HCT116 (cell line): ENCODE measurements at regions not wholly inside any gene's neighbourhood (a gene's known extent, or its start where the extent isn't known, plus 50 kb on each side); places are given as distances from the start of the nearest gene placed in this dataset.

Experiments used
- ATAC-seq: fragments of 200-7000 bp; cut with Tn5 transposase; 2 replicates; pipeline ENCODE4 v1.9.1; 2020; ENCODE audit warnings: mild to moderate bottlenecking, moderate library complexity
- BruUV-seq: library from RNA; stranded (reverse); fragments of 400-500 nt; replicated peaks from 2 replicates; lab custom pipeline; 2021; lab: Mats Ljungman, UMichigan
- CTCF ChIA-PET: fragments of 300-600 bp; sonication (Branson Sonifier 250); formaldehyde crosslinking; loops from one replicate; lab custom pipeline; 2021; ENCODE audit warnings: antibody characterized with exemption; lab: Charles Lee
- POLR2A ChIA-PET: fragments of 300-600, 350-600 bp; sonication (Branson Sonifier 250); formaldehyde crosslinking; loops from one replicate; lab custom pipeline; 2021; ENCODE audit warnings: antibody characterized with exemption; lab: Charles Lee
- RAD21 ChIA-PET, 2 experiments: fragments of 300-600 bp; sonication (Branson Sonifier 250); formaldehyde crosslinking; loops; one replicate each; lab custom pipeline; 2023; ENCODE audit warnings: low total read pairs in 2 of 2; ENCODE audit not compliant: uncharacterized antibody in 2 of 2, unreplicated experiment in 2 of 2, low non-redundant PET in 1 of 2; lab: Charles Lee
- DNase-seq: peaks from one replicate; pipeline ENCODE4 v3.0.0-alpha.2; 2010; ENCODE audit warnings: low read depth, low spot score
- H2AFZ ChIP-seq: fragments of 200-600 bp; shearing (Covaris generic), sonication (generic); 2 replicates; pipeline ENCODE4 v1.6.1; 2017; ENCODE audit warnings: low read depth, mixed run types, mixed read lengths, antibody characterized with exemption, low read length; ENCODE audit not compliant: poor library complexity, severe bottlenecking
- H3K27ac ChIP-seq: 2 replicates; pipeline ENCODE4 v1.5.1; 2012; ENCODE audit warnings: low read depth, low read length
- H3K27me3 ChIP-seq: fragments of 200-600 bp; sonication (generic); 2 replicates; pipeline ENCODE4 v1.6.1; 2016; ENCODE audit warnings: mixed run types, low read length, mixed read lengths; ENCODE audit not compliant: insufficient read depth
- H3K36me3 ChIP-seq, 2 experiments: fragments of 200-500 bp in 1 of 2; fragments of 200-600 bp in 1 of 2; sonication (Bioruptor generic) in 1 of 2; sonication (generic) in 1 of 2; 2 replicates each; pipeline versions ENCODE4 v1.5.1 to v1.6.1; 2014 to 2016; ENCODE audit warnings: low read length in 2 of 2, inconsistent platforms in 1 of 2, mixed read lengths in 1 of 2, mixed run types in 1 of 2; ENCODE audit not compliant: insufficient read depth in 2 of 2, control insufficient read depth in 1 of 2
- H3K4me1 ChIP-seq, 2 experiments: fragments of 200-600 bp in 1 of 2; sonication (generic) in 1 of 2; 2 replicates each; pipeline versions ENCODE4 v1.5.1 to v1.6.1; 2012 to 2017; ENCODE audit warnings: low read length in 2 of 2, inconsistent platforms in 1 of 2, mild to moderate bottlenecking in 1 of 2, mixed read lengths in 1 of 2, mixed run types in 1 of 2, moderate library complexity in 1 of 2; ENCODE audit not compliant: insufficient read depth in 2 of 2, control insufficient read depth in 1 of 2
- H3K4me2 ChIP-seq: fragments of 200-600 bp; sonication (generic); 2 replicates; pipeline ENCODE4 v1.6.1; 2017; ENCODE audit warnings: mixed run types, low read length, mixed read lengths
- H3K4me3 ChIP-seq, 2 experiments: fragments of 200-600 bp in 1 of 2; sonication (generic) in 1 of 2; replicated peaks in 1 of 2; 2 replicates each; pipeline ENCODE4 v1.5.1; 2011 to 2016; ENCODE audit warnings: low read length in 2 of 2, control low read depth in 1 of 2, low read depth in 1 of 2, mild to moderate bottlenecking in 1 of 2, mixed read lengths in 1 of 2, mixed run types in 1 of 2
- H3K79me2 ChIP-seq: fragments of 200-600 bp; sonication (generic); 2 replicates; pipeline ENCODE4 v1.6.1; 2017; ENCODE audit warnings: mild to moderate bottlenecking, mixed run types, low read length, moderate library complexity, mixed read lengths; ENCODE audit not compliant: insufficient read depth
- H3K9ac ChIP-seq: fragments of 200-600 bp; sonication (generic); 2 replicates; pipeline ENCODE4 v1.6.1; 2016; ENCODE audit warnings: low read length, mixed read lengths
- H3K9me2 ChIP-seq: fragments of 200-600 bp; sonication (generic), shearing (Covaris generic); 2 replicates; pipeline ENCODE4 v1.6.1; 2017; ENCODE audit warnings: mixed run types, mild to moderate bottlenecking, moderate library complexity; ENCODE audit not compliant: insufficient read depth
- H3K9me3 ChIP-seq, 2 experiments: fragments of 200-500 bp in 1 of 2; fragments of 200-600 bp in 1 of 2; sonication (Bioruptor generic) in 1 of 2; sonication (generic) in 1 of 2; 2 replicates each; pipeline ENCODE4 v1.6.1; 2014 to 2017; ENCODE audit warnings: low read length in 2 of 2, mixed read lengths in 2 of 2, inconsistent platforms in 1 of 2, low read depth in 1 of 2, mild to moderate bottlenecking in 1 of 2, mixed run types in 1 of 2, moderate library complexity in 1 of 2; ENCODE audit not compliant: control insufficient read depth in 1 of 2, insufficient read depth in 1 of 2
- H4K20me1 ChIP-seq: fragments of 200-600 bp; sonication (generic), shearing (Covaris generic); 2 replicates; pipeline ENCODE4 v1.6.1; 2017; ENCODE audit warnings: mixed run types, mild to moderate bottlenecking, moderate library complexity; ENCODE audit not compliant: insufficient read depth
- EGR1 ChIP-seq: IDR thresholded peaks from 2 replicates; pipeline ENCODE4 v1.6.1; 2012; ENCODE audit warnings: low read depth
- ELF1 ChIP-seq: IDR thresholded peaks from 2 replicates; pipeline ENCODE4 v1.6.1; 2012; ENCODE audit warnings: low read depth, borderline replicate concordance
- FOSL1 ChIP-seq: IDR thresholded peaks from 2 replicates; pipeline ENCODE4 v1.6.1; 2012; ENCODE audit warnings: low read depth
- JUND ChIP-seq: IDR thresholded peaks from 2 replicates; pipeline ENCODE4 v1.6.1; 2012
- POLR2A ChIP-seq: IDR thresholded peaks from 2 replicates; pipeline ENCODE4 v1.7.0; 2011; ENCODE audit warnings: borderline replicate concordance; ENCODE audit not compliant: insufficient read depth, insufficient read length; ENCODE audit errors: extremely low read depth
- POLR2AphosphoS5 ChIP-seq: IDR thresholded peaks from 2 replicates; pipeline ENCODE4 v1.6.1; 2011; ENCODE audit warnings: mild to moderate bottlenecking, low read depth, low read length, moderate library complexity
- SIN3A ChIP-seq: IDR thresholded peaks from 2 replicates; pipeline ENCODE4 v1.6.1; 2012; ENCODE audit warnings: low read depth
- SRF ChIP-seq: IDR thresholded peaks from 2 replicates; pipeline ENCODE4 v1.6.1; 2012; ENCODE audit warnings: low read depth
- TCF7L2 ChIP-seq: IDR thresholded peaks from 2 replicates; pipeline ENCODE4 v1.7.0; 2011; ENCODE audit warnings: borderline replicate concordance, inconsistent platforms; ENCODE audit not compliant: insufficient read depth, insufficient read length; ENCODE audit errors: extremely low read depth
- YY1 ChIP-seq: IDR thresholded peaks from 2 replicates; pipeline ENCODE4 v1.6.1; 2011; ENCODE audit warnings: low read length, low read depth, moderate library complexity, mild to moderate bottlenecking; ENCODE audit not compliant: insufficient replicate concordance; ENCODE audit errors: extremely low read depth
- ZBTB33 ChIP-seq: IDR thresholded peaks from 2 replicates; pipeline ENCODE4 v1.6.1; 2011; ENCODE audit warnings: mild to moderate bottlenecking, low read length, moderate library complexity; ENCODE audit not compliant: insufficient replicate concordance; ENCODE audit errors: extremely low read depth
- ZFX ChIP-seq: fragments of 450-650 bp; IDR thresholded peaks from 2 replicates; pipeline ENCODE4 v1.6.1; 2017
- ZNF274 ChIP-seq: fragments of 200-500 bp; sonication (Bioruptor generic); IDR thresholded peaks from 2 replicates; pipeline ENCODE4 v1.6.1; 2014; ENCODE audit warnings: mild to moderate bottlenecking, low read depth, low read length, inconsistent platforms
- intact Hi-C: fragments of 100-400 bp; cut with micrococcal nuclease; formaldehyde crosslinking; loops from 2 replicates; pipeline ENCODE4 v1.10.0; 2022
- TF ChIP-seq, protein P1 (sequence below): IDR thresholded peaks from 2 replicates; pipeline ENCODE4 v1.6.1; 2012
- TF ChIP-seq, protein P2 (sequence below): IDR thresholded peaks from 2 replicates; pipeline ENCODE4 v1.6.1; 2012; ENCODE audit warnings: low read depth
- TF ChIP-seq, protein P3 (sequence below): IDR thresholded peaks from 2 replicates; pipeline ENCODE4 v1.6.1; 2012

DNA sequence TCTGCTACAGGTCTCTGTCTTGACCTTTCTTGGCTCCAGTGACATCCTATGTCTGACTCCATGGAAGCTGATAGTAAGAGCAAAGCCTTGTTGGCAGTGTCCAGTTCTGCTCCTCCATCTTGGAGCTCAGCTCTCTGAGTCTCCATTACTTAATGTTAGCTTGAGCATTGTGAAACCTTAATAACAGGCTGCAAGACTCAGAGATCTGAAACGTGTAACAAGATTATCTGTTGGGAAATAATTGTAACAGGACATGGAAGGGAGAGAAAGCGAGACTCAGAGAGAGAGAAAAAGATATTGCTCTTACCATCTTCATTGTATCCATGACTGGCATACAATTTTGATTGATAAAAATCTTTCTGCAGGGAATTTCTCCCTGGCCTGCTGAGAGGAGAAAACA lies 1365.7 kb downstream of the AACS start (continued):
- no peak for TF ChIP-seq ZBTB33

GRCh38 chr12:126431767-126432166 lies 1366.5 kb downstream of the AACS start:
- intact Hi-C loops, result no loop called here
- H2AFZ ChIP-seq, result no peak overlapping the region
- H3K27ac ChIP-seq, result no peak overlapping the region
- ChIA-PET RAD21 (no interaction called here), POLR2A (no interaction called here), CTCF (no interaction called here)
- H3K9me3 ChIP-seq, result peaks cover 8 to 22% of the 10 kb centered on the region in 2 experiments; a peak in 2 of 4 replicates
- ATAC-seq, result no peak
- H3K4me1 ChIP-seq, result no peaks in the 10 kb centered on the region
- no peaks in the 10 kb centered on the region for H3K9me2 ChIP-seq
- H3K27me3 ChIP-seq, result no peaks in the 10 kb centered on the region
- no TSS peak for BruUV-seq
- H3K36me3 ChIP-seq, result no peaks in the 10 kb centered on the region
- no peak overlapping the region for H3K4me2 ChIP-seq
- no peak overlapping the region for H3K4me3 ChIP-seq
- no peaks in the 10 kb centered on the region for H3K79me2 ChIP-seq
- TF ChIP-seq SRF (no peak), TCF7L2 (no peak), POLR2A (no peak), POLR2AphosphoS5 (no peak), ELF1 (no peak), FOSL1 (no peak), SIN3A (no peak), ZFX (no peak), JUND (no peak), EGR1 (no peak), YY1 (no peak), ZNF274 (no peak)
- TF ChIP-seq, protein P1, sequence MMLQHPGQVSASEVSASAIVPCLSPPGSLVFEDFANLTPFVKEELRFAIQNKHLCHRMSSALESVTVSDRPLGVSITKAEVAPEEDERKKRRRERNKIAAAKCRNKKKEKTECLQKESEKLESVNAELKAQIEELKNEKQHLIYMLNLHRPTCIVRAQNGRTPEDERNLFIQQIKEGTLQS, result no peak
- TF ChIP-seq, protein P2, sequence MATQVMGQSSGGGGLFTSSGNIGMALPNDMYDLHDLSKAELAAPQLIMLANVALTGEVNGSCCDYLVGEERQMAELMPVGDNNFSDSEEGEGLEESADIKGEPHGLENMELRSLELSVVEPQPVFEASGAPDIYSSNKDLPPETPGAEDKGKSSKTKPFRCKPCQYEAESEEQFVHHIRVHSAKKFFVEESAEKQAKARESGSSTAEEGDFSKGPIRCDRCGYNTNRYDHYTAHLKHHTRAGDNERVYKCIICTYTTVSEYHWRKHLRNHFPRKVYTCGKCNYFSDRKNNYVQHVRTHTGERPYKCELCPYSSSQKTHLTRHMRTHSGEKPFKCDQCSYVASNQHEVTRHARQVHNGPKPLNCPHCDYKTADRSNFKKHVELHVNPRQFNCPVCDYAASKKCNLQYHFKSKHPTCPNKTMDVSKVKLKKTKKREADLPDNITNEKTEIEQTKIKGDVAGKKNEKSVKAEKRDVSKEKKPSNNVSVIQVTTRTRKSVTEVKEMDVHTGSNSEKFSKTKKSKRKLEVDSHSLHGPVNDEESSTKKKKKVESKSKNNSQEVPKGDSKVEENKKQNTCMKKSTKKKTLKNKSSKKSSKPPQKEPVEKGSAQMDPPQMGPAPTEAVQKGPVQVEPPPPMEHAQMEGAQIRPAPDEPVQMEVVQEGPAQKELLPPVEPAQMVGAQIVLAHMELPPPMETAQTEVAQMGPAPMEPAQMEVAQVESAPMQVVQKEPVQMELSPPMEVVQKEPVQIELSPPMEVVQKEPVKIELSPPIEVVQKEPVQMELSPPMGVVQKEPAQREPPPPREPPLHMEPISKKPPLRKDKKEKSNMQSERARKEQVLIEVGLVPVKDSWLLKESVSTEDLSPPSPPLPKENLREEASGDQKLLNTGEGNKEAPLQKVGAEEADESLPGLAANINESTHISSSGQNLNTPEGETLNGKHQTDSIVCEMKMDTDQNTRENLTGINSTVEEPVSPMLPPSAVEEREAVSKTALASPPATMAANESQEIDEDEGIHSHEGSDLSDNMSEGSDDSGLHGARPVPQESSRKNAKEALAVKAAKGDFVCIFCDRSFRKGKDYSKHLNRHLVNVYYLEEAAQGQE, result no peak
- TF ChIP-seq, protein P3, sequence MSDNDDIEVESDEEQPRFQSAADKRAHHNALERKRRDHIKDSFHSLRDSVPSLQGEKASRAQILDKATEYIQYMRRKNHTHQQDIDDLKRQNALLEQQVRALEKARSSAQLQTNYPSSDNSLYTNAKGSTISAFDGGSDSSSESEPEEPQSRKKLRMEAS, result no peak
- no peak overlapping the region for H3K9ac ChIP-seq
- H4K20me1 ChIP-seq, result no peaks in the 10 kb centered on the region
- DNase-seq, result no peak
